Endothelial cell (in vitro differentiated cells): ENCODE measurements at regions not wholly inside any gene's neighbourhood (a gene's known extent, or its start where the extent isn't known, plus 50 kb on each side); places are given as distances from the start of the nearest gene placed in this dataset.

Source experiments
- DNase-seq: peaks from one replicate; pipeline ENCODE4 v3.0.0; 2021; ENCODE audit warnings: low spot score
- H3K27ac Mint-ChIP-seq: one replicate; pipeline ENCODE4 v1.8.0; 2021; ENCODE audit warnings: mixed read lengths, inconsistent platforms; ENCODE audit not compliant: unreplicated experiment
- H3K27me3 Mint-ChIP-seq: one replicate; pipeline ENCODE4 v1.8.0; 2021; ENCODE audit warnings: mild to moderate bottlenecking, moderate library complexity, mixed read lengths, inconsistent platforms; ENCODE audit not compliant: unreplicated experiment
- H3K36me3 Mint-ChIP-seq: one replicate; pipeline ENCODE4 v1.8.0; 2021; ENCODE audit warnings: mild to moderate bottlenecking, low read depth, mixed read lengths, inconsistent platforms; ENCODE audit not compliant: unreplicated experiment
- H3K4me1 Mint-ChIP-seq: one replicate; pipeline ENCODE4 v1.8.0; 2021; ENCODE audit warnings: mild to moderate bottlenecking, mixed read lengths, inconsistent platforms; ENCODE audit not compliant: unreplicated experiment
- H3K4me3 Mint-ChIP-seq: one replicate; pipeline ENCODE4 v1.8.0; 2021; ENCODE audit warnings: mild to moderate bottlenecking, mixed read lengths, inconsistent platforms; ENCODE audit not compliant: unreplicated experiment
- H3K9me3 Mint-ChIP-seq: one replicate; pipeline ENCODE4 v1.8.0; 2021; ENCODE audit warnings: mixed read lengths, inconsistent platforms; ENCODE audit not compliant: unreplicated experiment
- TF ChIP-seq, protein P1 (sequence below): fragments of 200-600 bp; sonication (generic); IDR thresholded peaks from one replicate; pipeline ENCODE4 v1.5.0; 2021; ENCODE audit warnings: antibody characterized with exemption; ENCODE audit not compliant: unreplicated experiment

DNA sequence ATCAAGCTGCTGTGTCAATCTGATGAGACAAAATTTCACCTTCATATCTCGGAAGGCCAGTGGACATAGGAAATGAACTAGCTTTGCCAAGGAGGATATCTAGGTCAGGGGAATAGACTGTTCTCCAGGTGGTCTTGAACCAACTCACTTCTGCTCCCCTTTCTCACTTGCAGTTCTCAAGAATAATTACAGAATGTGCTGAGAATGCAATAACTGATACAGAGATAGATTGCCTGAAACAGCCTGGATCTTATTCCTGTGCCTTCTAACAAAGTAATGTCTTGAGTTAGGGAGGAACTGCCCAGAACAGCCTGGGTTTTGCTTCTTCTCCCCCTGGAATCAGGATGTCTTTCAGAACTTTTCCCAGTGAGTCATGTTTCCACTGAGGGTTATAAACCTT lies 636.7 kb downstream of the KCNT2 start:
- Mint-ChIP-seq H3K9me3 (no peaks in the 10 kb centered on the region), H3K27ac (no peak overlapping the region), H3K4me1 (no peaks in the 10 kb centered on the region), H3K27me3 (peaks cover 2% of the 10 kb centered on the region), H3K4me3 (no peak overlapping the region), H3K36me3 (no peaks in the 10 kb centered on the region)
- DNase-seq: no peak
- TF ChIP-seq, protein P1, sequence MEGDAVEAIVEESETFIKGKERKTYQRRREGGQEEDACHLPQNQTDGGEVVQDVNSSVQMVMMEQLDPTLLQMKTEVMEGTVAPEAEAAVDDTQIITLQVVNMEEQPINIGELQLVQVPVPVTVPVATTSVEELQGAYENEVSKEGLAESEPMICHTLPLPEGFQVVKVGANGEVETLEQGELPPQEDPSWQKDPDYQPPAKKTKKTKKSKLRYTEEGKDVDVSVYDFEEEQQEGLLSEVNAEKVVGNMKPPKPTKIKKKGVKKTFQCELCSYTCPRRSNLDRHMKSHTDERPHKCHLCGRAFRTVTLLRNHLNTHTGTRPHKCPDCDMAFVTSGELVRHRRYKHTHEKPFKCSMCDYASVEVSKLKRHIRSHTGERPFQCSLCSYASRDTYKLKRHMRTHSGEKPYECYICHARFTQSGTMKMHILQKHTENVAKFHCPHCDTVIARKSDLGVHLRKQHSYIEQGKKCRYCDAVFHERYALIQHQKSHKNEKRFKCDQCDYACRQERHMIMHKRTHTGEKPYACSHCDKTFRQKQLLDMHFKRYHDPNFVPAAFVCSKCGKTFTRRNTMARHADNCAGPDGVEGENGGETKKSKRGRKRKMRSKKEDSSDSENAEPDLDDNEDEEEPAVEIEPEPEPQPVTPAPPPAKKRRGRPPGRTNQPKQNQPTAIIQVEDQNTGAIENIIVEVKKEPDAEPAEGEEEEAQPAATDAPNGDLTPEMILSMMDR: no peak

DNA sequence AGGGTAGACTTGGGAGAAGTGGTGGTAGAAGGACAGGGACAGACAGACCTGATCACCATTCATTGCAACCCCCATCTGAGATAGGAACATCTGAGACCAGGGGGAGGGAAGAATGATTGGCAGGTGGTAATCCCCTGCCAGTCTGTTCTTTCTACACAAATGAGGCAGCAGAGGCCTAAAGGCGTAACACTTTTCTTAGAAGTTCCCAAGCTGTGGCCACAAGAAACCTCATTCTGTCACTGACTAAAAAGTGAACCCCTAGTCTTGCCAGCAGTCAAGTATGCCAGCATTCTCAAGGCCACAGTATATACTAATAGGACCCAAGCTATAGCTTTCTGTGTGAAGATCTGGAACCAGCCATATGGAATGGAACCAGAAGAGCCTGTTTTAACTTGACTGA lies 638.0 kb downstream of the KCNT2 start:
- Mint-ChIP-seq H3K27ac (no peak overlapping the region), H3K4me1 (no peaks in the 10 kb centered on the region), H3K27me3 (peaks cover 2% of the 10 kb centered on the region), H3K4me3 (no peak overlapping the region), H3K9me3 (no peaks in the 10 kb centered on the region), H3K36me3 (no peaks in the 10 kb centered on the region)
- TF ChIP-seq, protein P1: no peak
- no peak for DNase-seq

DNA sequence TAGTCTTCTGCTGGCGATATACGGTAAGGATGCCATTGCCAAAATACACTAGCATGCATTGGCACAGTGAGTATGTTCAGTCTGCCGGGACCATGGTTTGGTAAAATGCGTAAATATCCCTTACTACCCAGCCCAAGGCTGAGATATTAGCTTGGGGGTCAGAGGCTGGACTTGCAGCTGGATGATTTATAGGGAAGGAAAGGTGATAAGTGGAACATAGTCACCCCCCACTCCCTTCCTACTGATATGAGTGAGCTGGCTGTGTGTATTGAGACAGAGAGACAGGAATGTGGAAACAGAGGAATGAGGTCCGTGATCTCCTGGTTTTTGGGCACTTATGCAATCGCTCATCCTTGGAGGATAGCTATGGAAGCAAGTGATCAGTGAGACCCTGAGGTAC lies 642.8 kb downstream of the KCNT2 start:
- H3K27ac Mint-ChIP-seq: no peak overlapping the region

DNA sequence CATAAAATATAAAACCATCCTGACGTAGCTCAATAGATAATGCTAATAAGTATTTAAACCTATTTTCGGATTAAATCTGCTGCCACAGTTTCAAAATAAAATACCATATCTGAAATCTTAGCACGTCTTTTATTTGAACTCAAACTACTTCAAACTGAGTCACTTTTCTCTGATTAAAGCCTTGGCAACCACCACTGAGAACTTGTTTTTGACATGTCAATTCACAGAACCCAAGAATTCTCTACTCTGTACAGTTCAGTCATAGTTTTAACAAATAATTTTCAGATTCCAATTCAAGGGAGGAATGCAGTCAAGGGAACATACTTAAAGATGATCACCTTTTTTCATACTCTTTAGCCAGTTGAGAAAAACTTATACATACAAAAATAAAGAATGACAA lies 643.2 kb downstream of the KCNT2 start:
- TF ChIP-seq, protein P1: no peak

More for the DNA sequence above, 642.8 kb downstream of the KCNT2 start:
- Mint-ChIP-seq H3K9me3 (no peaks in the 10 kb centered on the region), H3K27me3 (peaks cover 2% of the 10 kb centered on the region), H3K36me3 (no peaks in the 10 kb centered on the region), H3K4me1 (no peaks in the 10 kb centered on the region), H3K4me3 (no peak overlapping the region)
- TF ChIP-seq, protein P1: no peak
- no peak for DNase-seq

DNA sequence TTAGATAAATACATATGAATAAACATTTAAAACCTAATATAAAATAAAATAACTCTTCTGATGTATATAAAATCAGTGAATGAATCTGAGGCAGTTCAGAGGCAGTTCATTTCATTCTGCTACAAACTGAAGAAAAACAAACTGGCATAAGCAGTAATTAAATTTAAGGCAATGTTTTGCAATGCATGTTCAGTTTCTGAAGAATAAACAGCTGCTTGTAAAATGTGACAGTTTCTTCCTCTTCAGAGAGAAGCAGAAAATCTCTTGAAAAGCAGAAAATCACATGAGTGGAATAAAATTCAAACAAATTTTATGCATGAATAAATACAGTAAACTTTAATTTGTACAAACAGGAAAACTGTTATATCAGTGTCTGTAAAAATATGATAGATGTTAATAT lies 643.7 kb downstream of the KCNT2 start:
- no peak overlapping the region for H3K27ac Mint-ChIP-seq
- no peak overlapping the region for H3K4me3 Mint-ChIP-seq
- H3K27me3 Mint-ChIP-seq: peaks cover 1% of the 10 kb centered on the region
- TF ChIP-seq, protein P1: no peak
- H3K4me1 Mint-ChIP-seq: no peaks in the 10 kb centered on the region
- no peak for DNase-seq
- no peaks in the 10 kb centered on the region for H3K9me3 Mint-ChIP-seq
- H3K36me3 Mint-ChIP-seq: no peaks in the 10 kb centered on the region

More for the DNA sequence above, 643.2 kb downstream of the KCNT2 start:
- DNase-seq: no peak
- H3K36me3 Mint-ChIP-seq: no peaks in the 10 kb centered on the region
- no peaks in the 10 kb centered on the region for H3K4me1 Mint-ChIP-seq
- H3K27ac Mint-ChIP-seq: no peak overlapping the region
- no peak overlapping the region for H3K4me3 Mint-ChIP-seq
- H3K9me3 Mint-ChIP-seq: no peaks in the 10 kb centered on the region
- H3K27me3 Mint-ChIP-seq: peaks cover 2% of the 10 kb centered on the region
